ENCODE measurements at regions not wholly inside any gene's neighbourhood (a gene's known extent, or its start where the extent isn't known, plus 50 kb on each side); places are given as distances from the start of the nearest gene placed in this dataset.

GRCh38 chr11:15607361-15608036 lies 492.8 kb downstream of the INSC start:
- Histone ChIP-seq H3K4me3 (no peak overlapping the region), H3K27ac (no peak overlapping the region)

- Histone ChIP-seq H3K4me3 (no peak overlapping the region), H3K27ac (no peak overlapping the region)
Measured at GRCh38 chr11:15609445-15609844, 494.7 kb downstream of the INSC start.

- H3K4me3 ChIP-seq: no peak overlapping the region
- no peak overlapping the region for H3K27ac ChIP-seq
Measured at GRCh38 chr11:15610881-15611280, 496.2 kb downstream of the INSC start.

- Histone ChIP-seq H3K27ac (no peak overlapping the region), H3K4me3 (no peak overlapping the region)
Measured at GRCh38 chr11:15613251-15613650, 498.5 kb downstream of the INSC start.

- H3K4me3 ChIP-seq: no peak overlapping the region
- H3K27ac ChIP-seq: no peak overlapping the region
Measured at GRCh38 chr11:15613789-15614188, 499.1 kb downstream of the INSC start.

- Histone ChIP-seq H3K27ac (no peak overlapping the region), H3K4me3 (no peak overlapping the region)
Measured at GRCh38 chr11:15615398-15616096, 500.8 kb downstream of the INSC start.

- no peak overlapping the region for H3K27ac ChIP-seq
Measured at GRCh38 chr11:15616130-15617105, 501.7 kb downstream of the INSC start.

GRCh38 chr11:15617126-15617525 lies 502.4 kb downstream of the INSC start:
- Histone ChIP-seq H3K27ac (no peak overlapping the region), H3K4me3 (no peak overlapping the region)

More at GRCh38 chr11:15616130-15617105, 501.7 kb downstream of the INSC start:
- H3K4me3 ChIP-seq: no peak overlapping the region

- H3K27ac ChIP-seq: no peak overlapping the region
- H3K4me3 ChIP-seq: no peak overlapping the region
Measured at GRCh38 chr11:15618583-15619032, 503.9 kb downstream of the INSC start.

- Histone ChIP-seq H3K4me3 (no peak overlapping the region), H3K27ac (no peak overlapping the region)
Measured at GRCh38 chr11:15621565-15621964, 506.8 kb downstream of the INSC start.

GRCh38 chr11:15622231-15622890 lies 507.6 kb downstream of the INSC start:
- H3K27ac ChIP-seq: no peak overlapping the region
- no peak overlapping the region for H3K4me3 ChIP-seq

GRCh38 chr11:15624701-15625100 lies 510.0 kb downstream of the INSC start:
- Histone ChIP-seq H3K27ac (no peak overlapping the region), H3K4me3 (no peak overlapping the region)

- H3K4me3 ChIP-seq: no peak overlapping the region
- H3K27ac ChIP-seq: no peak overlapping the region
Measured at GRCh38 chr11:15625691-15626090, 511.0 kb downstream of the INSC start.

GRCh38 chr11:15627560-15627959 lies 512.8 kb downstream of the INSC start:
- Histone ChIP-seq H3K4me3 (no peak overlapping the region), H3K27ac (no peak overlapping the region)

GRCh38 chr11:15629690-15630321 lies 515.1 kb downstream of the INSC start:
- Histone ChIP-seq H3K4me3 (no peak overlapping the region), H3K27ac (no peak overlapping the region)

GRCh38 chr11:15630896-15631295 lies 516.2 kb downstream of the INSC start:
- H3K27ac ChIP-seq: no peak overlapping the region
- H3K4me3 ChIP-seq: no peak overlapping the region

GRCh38 chr11:15635521-15635920 lies 520.8 kb downstream of the INSC start:
- Histone ChIP-seq H3K4me3 (no peak overlapping the region), H3K27ac (no peak overlapping the region)

- H3K4me3 ChIP-seq: no peak overlapping the region
- H3K27ac ChIP-seq: no peak overlapping the region
Measured at GRCh38 chr11:15636521-15637089, 521.9 kb downstream of the INSC start.

- Histone ChIP-seq H3K4me3 (no peak overlapping the region), H3K27ac (no peak overlapping the region)
Measured at GRCh38 chr11:15638386-15638787, 523.7 kb downstream of the INSC start.

Measured in skin epidermis (tissue), 12 donors.